ENCODE measurements at regions not wholly inside any gene's neighbourhood (a gene's known extent, or its start where the extent isn't known, plus 50 kb on each side); places are given as distances from the start of the nearest gene placed in this dataset.

DNA sequence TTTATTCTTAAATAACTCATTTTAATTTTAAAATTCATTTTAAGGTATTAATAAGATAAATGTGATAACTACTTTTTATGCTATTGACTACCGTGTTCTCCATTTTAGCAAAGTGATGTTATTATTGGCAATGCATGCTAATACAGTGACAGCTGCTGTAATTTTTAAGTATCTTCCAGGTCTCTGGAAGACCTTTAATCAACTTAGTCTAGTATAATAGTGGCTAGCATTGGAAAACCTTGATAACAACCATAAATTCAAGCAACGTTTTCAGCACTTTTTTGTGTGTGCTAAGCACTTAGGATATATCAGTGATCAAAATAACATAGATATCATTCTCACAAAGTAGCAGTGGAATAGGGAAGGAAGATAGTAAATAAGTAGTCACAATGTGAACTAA lies 230.9 kb upstream of the MAGI2 start:
- DNase-seq = no peak
- H3K27me3 ChIP-seq (ENCODE audit: control insufficient read depth, insufficient read depth, low read length) = no peaks in the 10 kb centered on the region
- no peaks in the 10 kb centered on the region for H3K36me3 ChIP-seq (replicated peaks; ENCODE audit: control insufficient read depth, insufficient read depth, low read length)
- no peak overlapping the region for H3K4me3 ChIP-seq (ENCODE audit: insufficient read depth, low read depth, low read length)

DNA sequence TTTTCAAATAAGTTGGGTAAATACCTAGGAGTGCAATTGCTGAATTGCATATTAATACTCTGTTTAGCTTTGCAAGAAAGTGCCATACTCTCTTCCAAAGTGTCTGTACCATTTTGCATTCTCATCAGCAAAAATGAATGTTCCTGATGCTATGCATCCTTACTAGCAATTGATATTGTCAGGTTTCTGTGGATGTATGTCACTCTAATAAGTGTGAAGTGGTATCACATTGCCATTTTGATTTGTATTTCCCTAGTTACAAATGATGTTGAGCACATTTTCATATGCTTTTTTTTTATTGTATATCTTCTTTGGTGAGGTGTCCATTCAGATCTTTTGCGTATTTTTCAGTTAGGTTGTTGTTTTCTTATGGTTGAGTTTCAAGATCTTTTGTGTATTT lies 230.4 kb upstream of the MAGI2 start:
- DNase-seq = no peak
- Histone ChIP-seq H3K4me3 (ENCODE audit: insufficient read depth, low read depth, low read length) (no peak overlapping the region), H3K27me3 (ENCODE audit: control insufficient read depth, insufficient read depth, low read length) (no peaks in the 10 kb centered on the region), H3K36me3 (replicated peaks; ENCODE audit: control insufficient read depth, insufficient read depth, low read length) (no peaks in the 10 kb centered on the region)

DNA sequence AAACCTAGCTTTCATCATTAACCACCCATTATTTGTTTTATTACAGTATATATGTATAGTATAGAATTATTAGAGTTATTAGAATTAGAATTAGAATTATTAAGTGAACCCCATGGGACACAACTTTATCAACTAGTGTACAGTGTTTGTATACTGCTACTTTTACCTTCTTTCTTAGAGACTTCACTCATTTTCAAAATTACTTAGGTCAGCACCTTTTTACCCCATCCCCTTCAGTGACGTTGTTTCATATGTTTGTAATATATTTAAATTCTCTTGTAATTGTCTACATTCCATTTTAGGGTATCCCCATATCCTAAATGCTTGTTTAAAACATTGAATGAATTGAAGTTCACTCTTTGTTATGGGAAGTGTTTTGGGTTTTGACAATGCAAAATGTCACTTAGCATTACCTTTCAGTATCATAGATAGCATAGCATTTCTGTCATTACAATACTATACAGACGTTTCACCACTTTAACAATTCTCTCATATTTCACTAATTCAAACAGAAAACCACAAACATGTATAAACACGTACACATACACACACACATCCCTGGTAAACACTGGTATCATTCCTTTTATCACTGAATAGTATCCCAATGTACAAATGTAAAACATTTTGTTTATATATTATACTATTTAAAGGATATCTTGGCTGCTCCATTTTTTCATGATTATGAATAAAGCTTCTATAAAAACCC lies 229.9 kb upstream of the MAGI2 start:
- Histone ChIP-seq H3K36me3 (replicated peaks; ENCODE audit: control insufficient read depth, insufficient read depth, low read length) (no peaks in the 10 kb centered on the region), H3K4me3 (ENCODE audit: insufficient read depth, low read depth, low read length) (no peak overlapping the region), H3K27me3 (ENCODE audit: control insufficient read depth, insufficient read depth, low read length) (no peaks in the 10 kb centered on the region)
- DNase-seq = no peak

DNA sequence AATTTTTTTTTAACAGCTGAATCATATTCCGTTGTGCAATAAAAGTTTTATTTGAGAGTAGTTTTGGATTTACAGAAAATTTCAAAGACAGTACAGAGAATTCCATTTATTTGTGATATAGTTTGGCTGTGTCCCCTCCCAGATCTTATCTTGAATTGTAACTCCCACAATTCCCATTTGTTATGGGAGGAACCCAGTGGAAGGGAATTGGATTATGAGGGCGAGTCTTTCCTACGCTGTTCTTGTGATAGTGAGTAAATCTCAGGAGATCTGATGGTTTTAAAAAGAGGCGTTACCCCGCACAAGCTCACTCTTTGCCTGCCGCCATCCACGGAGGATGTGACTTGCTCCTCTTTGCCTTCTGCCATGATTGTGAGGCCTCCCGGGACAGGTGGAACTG lies 228.0 kb upstream of the MAGI2 start:
- DNase-seq = no peak
- Histone ChIP-seq H3K4me3 (ENCODE audit: insufficient read depth, low read depth, low read length) (no peak overlapping the region), H3K36me3 (replicated peaks; ENCODE audit: control insufficient read depth, insufficient read depth, low read length) (no peaks in the 10 kb centered on the region), H3K27me3 (ENCODE audit: control insufficient read depth, insufficient read depth, low read length) (no peaks in the 10 kb centered on the region)

DNA sequence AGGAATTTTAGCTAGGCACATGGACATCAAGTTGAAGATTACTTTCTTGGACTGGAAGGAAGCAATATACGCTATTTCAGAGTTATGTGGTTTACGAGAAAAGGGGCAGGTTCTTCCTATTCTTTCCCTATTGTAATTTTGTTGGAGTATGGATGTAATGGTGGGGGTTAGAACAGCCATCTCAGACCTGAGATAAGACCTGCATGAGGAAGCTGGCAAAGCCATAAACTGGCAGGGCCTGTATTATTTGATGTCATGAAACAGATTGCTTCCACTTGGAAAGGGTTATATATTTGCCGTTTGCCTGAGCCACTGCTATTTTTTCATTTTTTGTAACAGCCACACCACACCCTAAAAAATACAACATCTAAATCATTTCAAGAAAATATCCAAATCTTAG lies 220.5 kb upstream of the MAGI2 start:
- Histone ChIP-seq H3K4me3 (ENCODE audit: insufficient read depth, low read depth, low read length) (no peak overlapping the region), H3K27me3 (ENCODE audit: control insufficient read depth, insufficient read depth, low read length) (no peaks in the 10 kb centered on the region), H3K36me3 (replicated peaks; ENCODE audit: control insufficient read depth, insufficient read depth, low read length) (no peaks in the 10 kb centered on the region)
- no peak for DNase-seq

DNA sequence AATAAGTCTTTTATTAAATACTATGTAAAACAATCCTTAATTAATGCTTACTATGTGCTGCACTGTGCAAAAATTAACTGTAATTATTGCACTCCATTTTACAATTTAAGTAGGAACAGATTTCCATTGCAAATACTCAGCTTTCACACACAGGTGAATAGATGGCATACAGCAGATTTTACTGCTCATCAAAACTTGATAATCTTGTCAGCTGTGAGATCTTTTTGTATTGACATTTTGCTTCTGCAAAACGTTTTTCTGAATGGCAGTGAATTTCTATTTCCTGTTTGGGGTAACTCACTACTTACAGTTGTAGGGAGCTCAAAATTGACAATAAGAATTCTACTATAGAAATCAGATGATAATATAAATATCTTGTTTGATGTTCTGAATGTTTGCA lies 220.0 kb upstream of the MAGI2 start:
- no peak overlapping the region for H3K4me3 ChIP-seq (ENCODE audit: insufficient read depth, low read depth, low read length)
- DNase-seq = no peak
- H3K36me3 ChIP-seq (replicated peaks; ENCODE audit: control insufficient read depth, insufficient read depth, low read length) = no peaks in the 10 kb centered on the region
- no peaks in the 10 kb centered on the region for H3K27me3 ChIP-seq (ENCODE audit: control insufficient read depth, insufficient read depth, low read length)

DNA sequence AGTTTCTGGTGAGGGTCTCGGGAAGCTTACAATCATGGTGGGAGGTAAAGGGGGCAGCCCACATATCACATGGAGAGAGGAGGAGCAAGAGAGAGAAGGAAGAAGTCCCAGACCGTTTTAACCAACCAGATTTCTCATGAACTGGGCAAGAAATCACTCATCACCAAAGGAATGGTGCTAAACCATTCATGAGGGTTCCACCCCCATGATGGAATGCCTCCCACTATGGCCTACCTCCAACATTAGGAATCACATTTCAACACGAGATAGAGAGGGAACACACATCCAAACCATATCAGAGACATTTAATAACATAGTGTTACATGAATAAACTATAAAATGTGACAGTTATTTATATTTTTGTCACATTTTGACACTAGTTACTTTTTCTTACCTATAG lies 214.8 kb upstream of the MAGI2 start:
- no peaks in the 10 kb centered on the region for H3K27me3 ChIP-seq (ENCODE audit: control insufficient read depth, insufficient read depth, low read length)
- no peak for DNase-seq
- no peaks in the 10 kb centered on the region for H3K36me3 ChIP-seq (replicated peaks; ENCODE audit: control insufficient read depth, insufficient read depth, low read length)
- H3K4me3 ChIP-seq (ENCODE audit: insufficient read depth, low read depth, low read length) = no peak overlapping the region

DNA sequence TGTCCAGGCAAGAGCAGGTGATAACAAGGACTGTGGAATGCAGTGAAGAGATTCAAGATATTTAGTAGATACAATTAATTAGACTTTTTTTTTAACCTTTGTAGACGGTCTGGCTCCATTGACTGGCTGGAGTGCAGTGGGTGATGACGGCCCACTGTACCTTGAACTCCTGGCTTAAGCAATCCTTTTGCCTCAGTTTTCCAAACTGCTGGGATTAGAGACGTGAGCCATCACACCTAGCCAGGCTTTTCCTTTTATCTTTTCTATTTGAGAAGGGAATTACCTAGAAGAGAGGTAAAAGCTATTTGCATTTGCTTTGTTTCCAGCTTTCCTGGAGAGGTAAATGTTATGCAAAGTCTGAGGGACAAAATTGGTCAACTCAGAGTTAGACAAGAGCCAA lies 213.0 kb upstream of the MAGI2 start:
- no peaks in the 10 kb centered on the region for H3K27me3 ChIP-seq (ENCODE audit: control insufficient read depth, insufficient read depth, low read length)
- H3K36me3 ChIP-seq (replicated peaks; ENCODE audit: control insufficient read depth, insufficient read depth, low read length) = no peaks in the 10 kb centered on the region
- no peak overlapping the region for H3K4me3 ChIP-seq (ENCODE audit: insufficient read depth, low read depth, low read length)
- DNase-seq = no peak

DNA sequence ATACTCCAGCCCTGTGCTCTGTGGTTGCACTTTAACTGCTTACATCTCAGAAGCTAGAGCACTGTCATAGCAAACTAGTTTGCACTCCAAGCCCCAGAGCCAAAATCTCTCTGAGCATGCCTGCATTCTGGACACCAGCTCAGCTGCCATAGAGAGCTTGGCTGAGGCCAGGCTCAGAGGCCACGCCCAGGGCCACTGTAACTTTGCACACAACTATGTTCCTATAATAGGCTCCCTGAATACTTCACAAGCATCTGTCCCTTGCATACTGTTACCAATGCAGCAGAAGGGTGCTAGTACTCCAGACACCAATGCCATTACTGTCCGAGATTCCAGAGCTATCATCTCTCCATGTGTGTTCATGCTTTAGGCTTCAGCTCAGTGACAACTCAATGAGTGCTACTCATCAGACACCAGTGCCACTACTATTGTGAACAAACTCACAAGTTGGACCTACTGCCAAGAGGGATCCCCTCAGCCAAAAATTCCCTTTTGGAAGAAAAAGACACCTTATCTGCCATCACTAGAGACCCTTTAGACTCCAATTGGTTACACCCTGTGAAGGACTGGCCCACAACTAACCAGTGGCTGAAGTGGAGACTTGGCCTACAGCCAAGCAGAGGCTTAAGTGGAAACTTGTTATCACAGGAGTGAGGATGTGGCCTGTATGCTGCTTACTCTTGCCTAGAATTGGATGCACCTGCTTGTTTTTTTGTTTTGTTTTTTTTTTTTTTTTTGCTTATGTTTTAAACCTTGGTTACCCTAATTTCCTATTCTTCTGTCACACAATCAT lies 211.6 kb upstream of the MAGI2 start:
- Histone ChIP-seq H3K36me3 (replicated peaks; ENCODE audit: control insufficient read depth, insufficient read depth, low read length) (no peaks in the 10 kb centered on the region), H3K4me3 (ENCODE audit: insufficient read depth, low read depth, low read length) (no peak overlapping the region), H3K27me3 (ENCODE audit: control insufficient read depth, insufficient read depth, low read length) (no peaks in the 10 kb centered on the region)
- no peak for DNase-seq

DNA sequence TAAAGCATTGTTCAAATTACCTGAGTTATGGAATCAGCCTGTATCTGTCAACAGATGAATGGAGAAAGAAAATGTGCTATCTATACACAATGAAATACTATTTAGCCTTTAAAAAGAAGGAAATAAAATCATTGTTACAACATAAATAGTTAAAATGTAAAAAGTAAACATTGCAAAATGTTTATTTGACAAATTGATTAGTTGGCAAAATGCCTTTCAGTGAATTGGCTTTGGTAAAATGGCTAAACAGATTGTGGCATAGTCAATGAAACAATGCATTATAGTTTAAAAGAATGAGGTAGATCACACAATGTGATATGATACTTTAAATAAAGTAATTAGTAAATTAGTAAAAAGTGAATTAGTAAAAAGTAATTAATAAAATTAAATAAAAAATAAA lies 204.8 kb upstream of the MAGI2 start:
- Histone ChIP-seq H3K4me3 (ENCODE audit: insufficient read depth, low read depth, low read length) (no peak overlapping the region), H3K36me3 (replicated peaks; ENCODE audit: control insufficient read depth, insufficient read depth, low read length) (no peaks in the 10 kb centered on the region), H3K27me3 (ENCODE audit: control insufficient read depth, insufficient read depth, low read length) (no peaks in the 10 kb centered on the region)
- DNase-seq = no peak

DNA sequence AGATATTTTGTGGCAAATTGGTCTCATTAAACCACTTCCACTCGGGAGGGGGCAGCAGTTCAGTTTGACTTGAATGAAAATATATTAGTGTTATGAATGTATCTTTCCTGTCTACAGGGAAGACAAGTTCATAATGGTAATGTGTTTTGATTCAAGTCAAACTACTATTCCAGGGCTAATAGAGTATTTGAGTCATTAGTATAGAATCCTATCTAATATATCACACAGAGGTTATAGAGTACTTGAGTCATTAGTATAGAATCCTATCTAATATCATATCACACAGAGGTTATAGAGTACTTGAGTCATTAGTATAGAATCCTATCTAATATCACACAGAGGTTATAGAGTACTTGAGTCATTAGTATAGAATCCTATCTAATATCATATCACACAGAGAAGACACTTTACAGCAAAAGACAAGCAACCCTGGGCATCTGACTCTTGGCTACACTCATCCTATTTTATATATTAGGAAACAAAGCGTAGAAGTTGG lies 199.7 kb upstream of the MAGI2 start:
- no peak for DNase-seq
- no peak overlapping the region for H3K4me3 ChIP-seq (ENCODE audit: insufficient read depth, low read depth, low read length)
- peaks cover under 1% of the 10 kb centered on the region; the same call in 1 of the 2 replicates for H3K27me3 ChIP-seq (ENCODE audit: control insufficient read depth, insufficient read depth, low read length)
- H3K36me3 ChIP-seq (replicated peaks; ENCODE audit: control insufficient read depth, insufficient read depth, low read length) = no peaks in the 10 kb centered on the region

DNA sequence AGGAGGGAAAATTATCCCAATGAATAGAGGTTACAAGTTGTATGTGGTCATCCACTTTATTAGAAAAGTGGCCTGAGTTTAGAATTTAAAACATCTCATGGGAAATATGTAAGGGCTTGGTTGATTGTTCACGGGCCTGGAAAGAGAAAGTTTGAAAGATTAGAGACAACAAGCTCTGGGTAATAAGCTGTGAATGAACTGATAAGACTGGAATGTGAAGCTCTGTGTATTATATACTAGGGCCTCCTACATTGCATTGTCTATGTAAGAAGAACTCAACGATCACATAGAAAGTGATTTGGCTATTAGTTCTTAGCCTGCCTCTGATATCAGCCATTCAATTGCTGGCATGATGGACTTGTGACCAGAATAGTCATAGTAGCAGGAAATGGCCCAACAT lies 199.2 kb upstream of the MAGI2 start:
- no peak overlapping the region for H3K4me3 ChIP-seq (ENCODE audit: insufficient read depth, low read depth, low read length)
- DNase-seq = no peak
- H3K36me3 ChIP-seq (replicated peaks; ENCODE audit: control insufficient read depth, insufficient read depth, low read length) = no peaks in the 10 kb centered on the region
- H3K27me3 ChIP-seq (ENCODE audit: control insufficient read depth, insufficient read depth, low read length) = peaks cover 4% of the 10 kb centered on the region

DNA sequence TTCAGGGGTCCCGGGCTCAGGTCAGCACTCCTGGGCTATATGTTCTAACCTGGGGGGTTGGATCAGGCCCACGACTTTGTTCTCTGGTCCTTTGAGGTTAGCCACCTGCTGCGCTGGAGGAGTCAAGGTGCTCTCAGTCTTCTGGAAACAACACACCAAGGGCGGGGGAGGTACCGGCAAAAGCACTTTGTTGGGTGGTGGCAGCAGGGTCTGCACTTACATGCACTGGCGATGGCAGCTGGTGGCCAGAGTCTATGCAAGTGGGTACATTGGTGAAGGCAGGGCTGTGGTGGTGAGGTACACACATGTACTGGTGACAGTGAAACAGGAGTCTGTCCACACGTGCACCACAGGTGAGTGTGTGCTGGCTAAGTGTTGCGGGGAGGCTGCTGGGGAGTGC lies 194.2 kb upstream of the MAGI2 start:
- no peak for DNase-seq
- H3K4me3 ChIP-seq (ENCODE audit: insufficient read depth, low read depth, low read length) = no peak overlapping the region
- H3K27me3 ChIP-seq (ENCODE audit: control insufficient read depth, insufficient read depth, low read length) = peaks cover 6% of the 10 kb centered on the region
- H3K36me3 ChIP-seq (replicated peaks; ENCODE audit: control insufficient read depth, insufficient read depth, low read length) = no peaks in the 10 kb centered on the region

DNA sequence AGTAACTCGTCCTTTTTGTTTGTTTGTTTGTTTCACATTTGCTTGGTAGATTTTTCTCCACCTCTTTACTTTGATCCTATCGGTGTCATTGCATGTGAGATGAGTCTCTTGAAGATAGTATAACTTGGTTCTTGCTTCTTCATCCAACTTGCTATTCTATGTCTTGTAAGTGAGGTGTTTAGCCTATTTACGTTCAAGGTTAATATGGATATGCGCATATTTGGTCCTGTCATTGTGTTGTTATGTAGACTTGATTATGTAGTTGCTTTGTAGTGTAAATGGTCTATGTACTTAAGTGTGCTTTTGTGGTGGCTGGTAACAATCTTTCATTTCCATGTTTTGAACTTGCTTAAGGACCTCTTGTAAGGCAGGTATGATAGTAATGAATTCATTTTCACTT lies 192.8 kb upstream of the MAGI2 start:
- Histone ChIP-seq H3K36me3 (replicated peaks; ENCODE audit: control insufficient read depth, insufficient read depth, low read length) (no peaks in the 10 kb centered on the region), H3K27me3 (ENCODE audit: control insufficient read depth, insufficient read depth, low read length) (peaks cover 6% of the 10 kb centered on the region), H3K4me3 (ENCODE audit: insufficient read depth, low read depth, low read length) (no peak overlapping the region)
- DNase-seq = no peak

DNA sequence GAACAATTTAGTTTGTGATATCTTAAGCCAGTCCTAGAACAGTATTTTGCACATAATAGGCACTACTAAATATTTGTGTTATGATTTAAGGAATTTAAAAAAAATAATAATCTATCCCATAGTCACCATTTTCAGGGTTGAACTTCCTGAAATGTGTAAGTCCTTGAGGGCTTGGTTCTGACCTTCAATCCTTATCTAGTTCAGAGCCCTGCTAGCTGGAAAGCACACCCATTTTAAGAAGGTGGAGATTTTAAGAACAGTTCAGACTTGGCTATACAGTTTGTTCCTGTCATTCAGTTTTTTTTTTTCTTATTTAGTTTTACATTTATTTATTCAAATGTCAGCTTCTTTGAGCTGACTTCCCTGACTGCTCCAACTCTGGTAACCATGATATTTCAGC lies 183.4 kb upstream of the MAGI2 start:
- DNase-seq = no peak
- H3K27me3 ChIP-seq (ENCODE audit: control insufficient read depth, insufficient read depth, low read length) = no peaks in the 10 kb centered on the region
- H3K36me3 ChIP-seq (replicated peaks; ENCODE audit: control insufficient read depth, insufficient read depth, low read length) = no peaks in the 10 kb centered on the region
- no peak overlapping the region for H3K4me3 ChIP-seq (ENCODE audit: insufficient read depth, low read depth, low read length)

All from H7 (cell line).